ENCODE measurements at regions not wholly inside any gene's neighbourhood (a gene's known extent, or its start where the extent isn't known, plus 50 kb on each side); places are given as distances from the start of the nearest gene placed in this dataset.

DNA sequence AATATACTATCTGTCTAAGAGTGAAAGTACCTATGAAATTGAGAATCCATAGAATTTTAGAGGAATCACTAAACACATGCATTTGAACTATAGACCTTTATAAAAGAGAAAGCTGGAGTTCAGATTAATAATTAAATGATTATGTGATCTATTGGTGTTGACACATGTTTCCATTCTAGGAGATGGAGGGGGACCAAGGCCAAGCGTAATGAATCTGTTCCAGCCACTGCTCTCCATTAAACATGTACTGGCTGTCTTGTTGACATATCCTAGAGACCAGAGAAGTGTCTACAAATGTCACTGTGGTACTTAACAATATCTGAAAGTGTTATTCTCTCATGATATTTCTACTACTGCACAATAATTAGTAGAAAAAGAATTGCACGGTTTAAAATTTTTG lies 432.4 kb downstream of the BMP2 start:
- Histone ChIP-seq H4K20me1 (ENCODE audit: insufficient read depth, low read length) (no peaks in the 10 kb centered on the region), H3K27ac (ENCODE audit: insufficient read depth, low read length) (no peak overlapping the region), H3K9ac (ENCODE audit: low read depth, low read length) (no peak overlapping the region), H2AFZ (replicated peaks; ENCODE audit: low read length, poor library complexity) (no peak overlapping the region), H4K5ac (ENCODE audit: low read depth, low read length) (no peak overlapping the region), H3K14ac (replicated peaks; ENCODE audit: low read depth, low read length) (no peak overlapping the region), H4K91ac (ENCODE audit: insufficient read depth, low read depth, low read length) (no peak overlapping the region), H3K23ac (ENCODE audit: low read depth, low read length) (no peak overlapping the region), H3K4me2 (ENCODE audit: low read depth, low read length) (no peak overlapping the region), H3K56ac (ENCODE audit: extremely low read depth, insufficient read depth, low read length) (no peak overlapping the region), H3K27me3 (ENCODE audit: control insufficient read depth, insufficient read depth, low read length) (no peaks in the 10 kb centered on the region), H3K9me3 (ENCODE audit: control insufficient read depth, insufficient read depth, low read length) (no peaks in the 10 kb centered on the region), H2BK5ac (ENCODE audit: low read depth, low read length, poor library complexity, severe bottlenecking) (no peak overlapping the region), H2AK5ac (ENCODE audit: low read depth, low read length) (no peak overlapping the region), H2BK120ac (ENCODE audit: low read depth, low read length) (no peak overlapping the region), H3K18ac (ENCODE audit: low read depth, low read length) (no peak overlapping the region), H3K36me3 (ENCODE audit: control insufficient read depth, insufficient read depth, low read length) (no peaks in the 10 kb centered on the region), H2BK20ac (ENCODE audit: low read depth, low read length) (no peak overlapping the region), H3K4me1 (ENCODE audit: control insufficient read depth, insufficient read depth, low read length) (no peaks in the 10 kb centered on the region), H3K79me1 (ENCODE audit: low read depth in 1 of 2, low read length in 2 of 2) (no peaks in the 10 kb centered on the region), H4K8ac (ENCODE audit: low read depth in 2 of 2, low read length in 2 of 2) (no peak overlapping the region), H2BK15ac (ENCODE audit: low read depth, low read length) (no peak overlapping the region), H3K9me1 (ENCODE audit: insufficient read depth, low read length) (no peaks in the 10 kb centered on the region), H2AK9ac (replicated peaks; ENCODE audit: low read depth, low read length, poor library complexity) (no peak overlapping the region), H3K4ac (ENCODE audit: low read depth, low read length) (no peak overlapping the region), H3K4me3 (ENCODE audit: insufficient read depth, low read depth, low read length) (no peak overlapping the region)
- dilution Hi-C loops (cut with HindIII; ENCODE audit: low sequenced_read_pairs, unreplicated experiment) = no loop called here
- intact Hi-C loops (cut with micrococcal nuclease) = no loop called here
- in situ Hi-C loops (cut with MboI; ENCODE audit: low sequenced_read_pairs) = no loop called here
- TF ChIP-seq RFX5 (IDR thresholded peaks at IDR 0.05; ENCODE audit: low read depth, low read length) (no peak), RAD21 (IDR thresholded peaks at IDR 0.05; ENCODE audit: low read length) (no peak), MXI1 (IDR thresholded peaks at IDR 0.05; ENCODE audit: borderline replicate concordance, low read depth, low read length) (no peak), NFE2L2 (IDR thresholded peaks at IDR 0.05; ENCODE audit: low read depth, low read length) (no peak), FOS (IDR thresholded peaks at IDR 0.05; ENCODE audit: low read depth, low read length) (no peak), CHD1 (IDR thresholded peaks at IDR 0.05; ENCODE audit: low read depth, low read length) (no peak), POLR2A (IDR thresholded peaks at IDR 0.05; ENCODE audit: low read depth, low read length) (no peak), SMC3 (IDR thresholded peaks at IDR 0.05; ENCODE audit: low read depth, low read length) (no peak), MAFK (IDR thresholded peaks at IDR 0.05; ENCODE audit: low read depth, low read length) (no peak), CEBPB (IDR thresholded peaks at IDR 0.05; ENCODE audit: low read depth, low read length) (no peak), RCOR1 (IDR thresholded peaks at IDR 0.05; ENCODE audit: insufficient replicate concordance, low read length) (no peak), MAZ (IDR thresholded peaks at IDR 0.05; ENCODE audit: borderline replicate concordance, low read depth, low read length) (no peak), BHLHE40 (IDR thresholded peaks at IDR 0.05; ENCODE audit: low read depth, low read length) (no peak)
- TF ChIP-seq, protein P1, sequence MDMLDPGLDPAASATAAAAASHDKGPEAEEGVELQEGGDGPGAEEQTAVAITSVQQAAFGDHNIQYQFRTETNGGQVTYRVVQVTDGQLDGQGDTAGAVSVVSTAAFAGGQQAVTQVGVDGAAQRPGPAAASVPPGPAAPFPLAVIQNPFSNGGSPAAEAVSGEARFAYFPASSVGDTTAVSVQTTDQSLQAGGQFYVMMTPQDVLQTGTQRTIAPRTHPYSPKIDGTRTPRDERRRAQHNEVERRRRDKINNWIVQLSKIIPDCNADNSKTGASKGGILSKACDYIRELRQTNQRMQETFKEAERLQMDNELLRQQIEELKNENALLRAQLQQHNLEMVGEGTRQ (IDR thresholded peaks at IDR 0.05; ENCODE audit: low read depth, low read length) = no peak
- TF ChIP-seq, protein P2, sequence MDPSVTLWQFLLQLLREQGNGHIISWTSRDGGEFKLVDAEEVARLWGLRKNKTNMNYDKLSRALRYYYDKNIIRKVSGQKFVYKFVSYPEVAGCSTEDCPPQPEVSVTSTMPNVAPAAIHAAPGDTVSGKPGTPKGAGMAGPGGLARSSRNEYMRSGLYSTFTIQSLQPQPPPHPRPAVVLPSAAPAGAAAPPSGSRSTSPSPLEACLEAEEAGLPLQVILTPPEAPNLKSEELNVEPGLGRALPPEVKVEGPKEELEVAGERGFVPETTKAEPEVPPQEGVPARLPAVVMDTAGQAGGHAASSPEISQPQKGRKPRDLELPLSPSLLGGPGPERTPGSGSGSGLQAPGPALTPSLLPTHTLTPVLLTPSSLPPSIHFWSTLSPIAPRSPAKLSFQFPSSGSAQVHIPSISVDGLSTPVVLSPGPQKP (IDR thresholded peaks at IDR 0.05; ENCODE audit: borderline replicate concordance, low read depth, low read length) = no peak
- TF ChIP-seq, protein P3, sequence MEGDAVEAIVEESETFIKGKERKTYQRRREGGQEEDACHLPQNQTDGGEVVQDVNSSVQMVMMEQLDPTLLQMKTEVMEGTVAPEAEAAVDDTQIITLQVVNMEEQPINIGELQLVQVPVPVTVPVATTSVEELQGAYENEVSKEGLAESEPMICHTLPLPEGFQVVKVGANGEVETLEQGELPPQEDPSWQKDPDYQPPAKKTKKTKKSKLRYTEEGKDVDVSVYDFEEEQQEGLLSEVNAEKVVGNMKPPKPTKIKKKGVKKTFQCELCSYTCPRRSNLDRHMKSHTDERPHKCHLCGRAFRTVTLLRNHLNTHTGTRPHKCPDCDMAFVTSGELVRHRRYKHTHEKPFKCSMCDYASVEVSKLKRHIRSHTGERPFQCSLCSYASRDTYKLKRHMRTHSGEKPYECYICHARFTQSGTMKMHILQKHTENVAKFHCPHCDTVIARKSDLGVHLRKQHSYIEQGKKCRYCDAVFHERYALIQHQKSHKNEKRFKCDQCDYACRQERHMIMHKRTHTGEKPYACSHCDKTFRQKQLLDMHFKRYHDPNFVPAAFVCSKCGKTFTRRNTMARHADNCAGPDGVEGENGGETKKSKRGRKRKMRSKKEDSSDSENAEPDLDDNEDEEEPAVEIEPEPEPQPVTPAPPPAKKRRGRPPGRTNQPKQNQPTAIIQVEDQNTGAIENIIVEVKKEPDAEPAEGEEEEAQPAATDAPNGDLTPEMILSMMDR (conservative IDR thresholded peaks at IDR 0.05; ENCODE audit: low read depth, low read length) = no peak
- ChIA-PET POLR2A (ENCODE audit: unreplicated experiment) (no interaction called here), CTCF (no interaction called here)
- WGBS, 2 experiments (ENCODE audit: extremely low coverage in 2 of 2, insufficient read length in 1 of 2) = no CpG with 5 or more reads among the region's 2 CpGs
- no TSS peak for BruUV-seq (replicated peaks)
- DNase-seq = no peak
- no peak for ATAC-seq (ENCODE audit: low read depth)
